Panc1 (cell line): ENCODE measurements at regions not wholly inside any gene's neighbourhood (a gene's known extent, or its start where the extent isn't known, plus 50 kb on each side); places are given as distances from the start of the nearest gene placed in this dataset.

Experiments
- CTCF ChIP-seq: fragments of 450-650 bp; IDR thresholded peaks from 2 replicates; pipeline ENCODE4 v1.5.1; 2017; ENCODE audit warnings: mild to moderate bottlenecking
- POLR2AphosphoS5 ChIP-seq: IDR thresholded peaks from 2 replicates; pipeline ENCODE4 v1.6.1; 2012; ENCODE audit warnings: mild to moderate bottlenecking, low read depth, low read length, moderate library complexity
- REST ChIP-seq, 2 experiments: IDR thresholded peaks; 2 replicates each; pipeline ENCODE4 v1.6.1; 2011 to 2012; ENCODE audit warnings: low read depth in 2 of 2, control low read depth in 1 of 2, low read length in 1 of 2, mild to moderate bottlenecking in 1 of 2, moderate library complexity in 1 of 2; ENCODE audit not compliant: insufficient read depth in 1 of 2

GRCh38 chr11:98411777-98412176 lies 609.0 kb upstream of the CNTN5 start:
- no peak for TF ChIP-seq CTCF
- no peak for TF ChIP-seq REST (IDR thresholded peaks at IDR 0.05; ENCODE audit: insufficient read depth in 1 of 2, low read depth in 2 of 2, low read length in 1 of 2)
- TF ChIP-seq POLR2AphosphoS5, result no peak
